PC-3 (cell line): ENCODE measurements at regions not wholly inside any gene's neighbourhood (a gene's known extent, or its start where the extent isn't known, plus 50 kb on each side); places are given as distances from the start of the nearest gene placed in this dataset.

Source experiments
- EZH2 ChIP-seq: fragments of 300-600 bp; sonication (generic); IDR thresholded peaks from one replicate; pipeline ENCODE4 v1.6.1; 2017; ENCODE audit warnings: antibody characterized with exemption, mild to moderate bottlenecking, low read length; ENCODE audit not compliant: unreplicated experiment
- EZH2phosphoT487 ChIP-seq: fragments of 300-600 bp; sonication (generic); IDR thresholded peaks from 2 replicates; pipeline ENCODE4 v1.6.1; 2018; ENCODE audit warnings: mild to moderate bottlenecking, antibody characterized with exemption, low read length, borderline replicate concordance
- TF ChIP-seq, protein P1 (sequence below): fragments of 300-600 bp; sonication (generic); conservative IDR thresholded peaks from 2 replicates; pipeline ENCODE4 v1.5.1; 2017; ENCODE audit warnings: antibody characterized with exemption, low read depth, mild to moderate bottlenecking, low read length

DNA sequence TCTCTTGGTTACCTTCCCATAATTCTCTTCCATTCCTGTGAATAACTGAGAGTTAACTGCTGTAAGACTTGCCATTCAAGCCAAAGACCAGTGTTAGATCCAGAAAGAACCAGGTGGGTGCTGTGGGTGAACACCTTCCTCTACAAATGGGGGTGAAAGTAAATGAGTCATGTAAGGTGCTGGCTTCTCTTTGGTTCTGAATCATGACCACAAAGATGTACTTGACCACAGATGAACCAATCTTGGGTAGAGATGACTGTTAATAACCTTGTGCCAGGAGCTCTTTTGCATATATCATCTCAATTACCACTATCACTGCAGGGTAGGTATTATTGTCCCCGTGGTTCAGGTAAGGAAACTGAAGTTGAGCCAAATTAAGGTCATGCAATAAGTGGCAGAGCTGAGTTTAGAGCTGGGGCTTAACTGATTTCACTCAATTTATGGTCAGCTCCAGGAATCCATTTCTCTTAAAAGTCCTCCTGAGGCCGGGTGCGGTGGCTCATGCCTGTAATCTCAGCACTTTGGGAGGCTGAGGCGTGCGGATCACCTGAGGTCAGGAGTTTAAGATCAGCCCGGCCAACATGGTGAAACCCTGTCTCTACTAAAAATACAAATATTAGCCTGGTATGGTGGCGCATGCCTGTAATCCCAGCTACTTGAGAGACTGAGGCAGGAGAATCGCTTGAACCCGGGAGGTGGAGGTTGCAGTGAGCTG is 244.9 kb upstream of the CXCR4 start:
- TF ChIP-seq EZH2phosphoT487 = no peak
- TF ChIP-seq, protein P1, sequence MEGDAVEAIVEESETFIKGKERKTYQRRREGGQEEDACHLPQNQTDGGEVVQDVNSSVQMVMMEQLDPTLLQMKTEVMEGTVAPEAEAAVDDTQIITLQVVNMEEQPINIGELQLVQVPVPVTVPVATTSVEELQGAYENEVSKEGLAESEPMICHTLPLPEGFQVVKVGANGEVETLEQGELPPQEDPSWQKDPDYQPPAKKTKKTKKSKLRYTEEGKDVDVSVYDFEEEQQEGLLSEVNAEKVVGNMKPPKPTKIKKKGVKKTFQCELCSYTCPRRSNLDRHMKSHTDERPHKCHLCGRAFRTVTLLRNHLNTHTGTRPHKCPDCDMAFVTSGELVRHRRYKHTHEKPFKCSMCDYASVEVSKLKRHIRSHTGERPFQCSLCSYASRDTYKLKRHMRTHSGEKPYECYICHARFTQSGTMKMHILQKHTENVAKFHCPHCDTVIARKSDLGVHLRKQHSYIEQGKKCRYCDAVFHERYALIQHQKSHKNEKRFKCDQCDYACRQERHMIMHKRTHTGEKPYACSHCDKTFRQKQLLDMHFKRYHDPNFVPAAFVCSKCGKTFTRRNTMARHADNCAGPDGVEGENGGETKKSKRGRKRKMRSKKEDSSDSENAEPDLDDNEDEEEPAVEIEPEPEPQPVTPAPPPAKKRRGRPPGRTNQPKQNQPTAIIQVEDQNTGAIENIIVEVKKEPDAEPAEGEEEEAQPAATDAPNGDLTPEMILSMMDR = no peak
- TF ChIP-seq EZH2 = no peak
